Activated CD4-positive, alpha-beta T cell treated with anti-CD3 and anti-CD28 coated beads for 1 hour (primary cell): ENCODE measurements at regions not wholly inside any gene's neighbourhood (a gene's known extent, or its start where the extent isn't known, plus 50 kb on each side); places are given as distances from the start of the nearest gene placed in this dataset.

Source experiments
- DNase-seq: peaks from one replicate; pipeline ENCODE4 v3.0.0-alpha.2; 2020

DNA sequence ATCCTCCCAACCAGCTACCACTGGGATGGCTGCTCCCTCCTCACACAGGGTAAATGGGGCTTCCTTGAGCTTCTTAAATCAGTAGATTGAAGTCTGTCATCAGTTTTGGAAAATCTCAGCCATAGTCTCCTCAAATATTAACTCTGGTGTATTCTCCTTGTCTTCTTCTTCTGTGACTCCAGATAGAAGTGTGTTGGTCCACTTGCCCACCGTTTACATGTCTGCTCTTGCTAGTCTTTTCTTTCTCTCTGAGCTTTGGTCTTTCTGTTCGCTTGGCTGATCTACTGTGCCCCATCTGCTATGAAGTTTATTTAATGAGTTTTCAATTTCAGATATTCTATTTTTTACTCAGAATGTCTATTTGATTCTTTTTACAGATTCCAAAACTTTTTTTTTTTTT lies 281.7 kb upstream of the HDAC4 start:
- no peak for DNase-seq

DNA sequence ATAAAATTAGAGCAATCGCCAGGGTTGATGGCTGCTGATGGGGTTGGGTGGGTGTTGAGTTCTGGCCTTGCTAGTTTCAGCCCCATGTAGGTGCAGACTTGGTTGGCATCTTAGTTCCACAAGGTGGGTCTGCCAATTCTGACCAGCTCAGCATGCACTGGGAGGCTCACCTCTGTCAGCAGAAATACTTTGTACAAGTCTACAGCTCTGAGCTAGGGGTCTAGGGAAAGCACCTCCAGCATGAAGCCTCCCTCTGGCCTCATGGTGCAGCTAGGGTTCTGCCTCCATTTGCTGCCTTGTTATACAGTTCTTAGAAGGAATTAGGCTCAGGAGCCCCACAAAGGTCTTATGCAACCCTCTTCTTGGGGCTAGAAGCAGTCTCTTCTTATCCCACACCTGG lies 278.9 kb upstream of the HDAC4 start:
- no peak for DNase-seq

DNA sequence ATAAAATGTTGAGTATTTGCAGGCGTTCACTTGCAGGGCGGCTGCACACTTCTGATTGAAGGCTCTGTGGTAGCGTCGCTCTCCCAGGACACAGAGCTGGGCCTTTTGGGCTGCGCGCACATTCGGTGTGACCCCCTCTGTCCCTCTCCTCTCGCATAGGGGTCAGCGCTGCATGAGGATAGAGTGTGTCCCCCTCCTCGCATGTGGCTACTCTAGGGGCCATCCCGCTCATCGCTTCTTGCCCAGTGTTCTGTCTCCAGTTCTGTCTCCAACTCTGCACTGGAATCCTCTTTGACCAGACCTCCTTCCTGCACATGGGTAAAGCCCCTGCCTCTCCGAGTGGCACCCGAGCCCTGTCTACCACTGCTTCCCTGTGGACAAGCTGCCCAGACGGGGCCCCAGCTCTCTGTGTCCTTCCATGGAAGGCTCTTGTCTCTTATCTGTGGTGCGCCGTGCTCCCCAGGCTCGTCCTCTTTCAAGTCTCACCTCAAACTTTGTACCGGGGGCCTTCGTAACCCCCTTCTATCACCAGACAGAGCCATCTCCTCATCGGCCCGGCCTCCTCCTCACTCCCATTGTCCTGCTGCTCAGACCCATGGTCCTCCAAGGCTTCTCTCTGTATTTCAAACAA lies 278.0 kb upstream of the HDAC4 start:
- no peak for DNase-seq

DNA sequence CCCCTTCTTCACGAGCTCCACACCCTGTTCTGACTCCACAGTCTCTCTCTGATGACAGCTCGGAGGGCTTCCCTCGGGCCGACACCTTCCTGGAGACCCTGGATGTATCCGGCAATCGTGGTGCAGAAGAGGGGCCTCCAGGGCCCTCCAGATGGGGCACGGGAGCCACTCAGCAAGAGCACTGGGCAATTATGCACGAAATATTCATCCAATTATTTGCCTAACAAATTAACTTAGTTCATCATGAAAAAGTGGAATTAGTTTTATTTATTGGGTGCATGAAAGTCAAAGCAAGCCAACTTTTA lies 277.3 kb upstream of the HDAC4 start:
- DNase-seq = no peak

DNA sequence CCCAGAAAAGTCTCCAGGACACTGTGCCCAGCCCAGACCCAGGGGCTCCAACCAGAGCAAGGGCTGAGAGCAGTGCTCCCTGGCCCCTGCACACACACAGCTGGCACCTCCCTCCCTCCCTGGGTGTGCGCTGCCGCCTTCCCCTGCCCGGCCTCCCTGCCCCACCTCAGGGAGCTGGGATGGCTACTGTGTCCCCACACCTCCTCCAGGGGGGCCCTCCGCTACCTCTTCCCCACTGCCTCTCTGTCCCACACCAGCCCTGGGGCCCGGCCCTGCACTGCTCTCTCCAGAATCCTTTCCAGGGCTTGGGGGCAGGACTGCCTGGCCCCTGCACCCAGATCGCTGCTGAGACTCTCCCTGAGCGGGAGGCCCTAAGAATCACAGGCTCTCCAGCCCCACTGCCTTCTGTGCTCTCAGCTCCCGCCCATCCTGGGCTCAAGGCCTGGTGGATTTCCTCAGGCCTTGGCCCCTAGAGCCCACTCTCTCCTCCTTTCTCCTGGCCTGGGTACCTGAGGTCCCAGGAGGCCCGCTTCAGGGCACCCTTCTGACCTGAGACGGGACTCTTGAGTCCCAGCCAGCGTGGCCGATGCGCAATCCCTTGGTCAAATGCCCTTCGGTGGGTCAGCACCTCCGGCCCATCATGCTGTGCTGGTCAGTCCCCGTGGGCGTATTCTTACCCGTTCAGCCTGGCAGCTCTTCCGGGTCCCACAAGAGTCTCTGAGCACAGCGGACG lies 276.8 kb upstream of the HDAC4 start:
- no peak for DNase-seq

DNA sequence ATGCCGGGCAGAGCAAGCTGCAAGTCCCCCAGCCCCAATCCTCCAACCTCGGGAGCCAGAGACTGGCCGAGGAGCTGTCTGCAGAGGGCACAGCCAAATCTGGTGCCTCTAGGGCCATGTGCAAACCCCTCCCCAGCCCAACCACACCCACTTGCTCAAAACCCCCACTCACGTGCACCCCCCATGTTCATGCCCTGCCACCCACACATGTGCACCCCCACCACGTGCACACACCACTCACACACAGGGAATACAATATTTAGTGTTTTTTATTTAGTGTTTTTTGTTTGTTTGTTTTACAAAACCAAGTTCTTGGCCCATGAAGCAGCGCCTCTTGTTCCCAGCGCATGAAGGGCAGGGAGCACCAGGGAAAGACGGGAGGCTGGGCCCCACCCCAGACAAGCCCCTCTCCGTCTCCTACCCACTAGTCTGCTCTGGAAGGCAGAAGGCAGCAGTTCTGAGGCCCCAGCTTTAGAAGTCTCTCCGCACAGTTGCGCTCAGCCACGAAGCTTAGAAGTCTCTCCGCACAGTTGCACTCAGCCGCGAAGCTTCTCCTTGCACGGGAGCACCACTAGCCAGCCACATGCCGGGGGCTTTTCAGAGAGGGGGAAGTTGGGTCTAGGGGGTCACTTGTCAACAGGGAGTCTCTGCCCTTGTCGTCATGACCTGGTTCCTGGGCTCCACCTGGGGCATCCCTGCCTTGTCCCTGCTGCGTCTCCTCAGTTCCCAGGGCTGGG lies 276.1 kb upstream of the HDAC4 start:
- DNase-seq = no peak

DNA sequence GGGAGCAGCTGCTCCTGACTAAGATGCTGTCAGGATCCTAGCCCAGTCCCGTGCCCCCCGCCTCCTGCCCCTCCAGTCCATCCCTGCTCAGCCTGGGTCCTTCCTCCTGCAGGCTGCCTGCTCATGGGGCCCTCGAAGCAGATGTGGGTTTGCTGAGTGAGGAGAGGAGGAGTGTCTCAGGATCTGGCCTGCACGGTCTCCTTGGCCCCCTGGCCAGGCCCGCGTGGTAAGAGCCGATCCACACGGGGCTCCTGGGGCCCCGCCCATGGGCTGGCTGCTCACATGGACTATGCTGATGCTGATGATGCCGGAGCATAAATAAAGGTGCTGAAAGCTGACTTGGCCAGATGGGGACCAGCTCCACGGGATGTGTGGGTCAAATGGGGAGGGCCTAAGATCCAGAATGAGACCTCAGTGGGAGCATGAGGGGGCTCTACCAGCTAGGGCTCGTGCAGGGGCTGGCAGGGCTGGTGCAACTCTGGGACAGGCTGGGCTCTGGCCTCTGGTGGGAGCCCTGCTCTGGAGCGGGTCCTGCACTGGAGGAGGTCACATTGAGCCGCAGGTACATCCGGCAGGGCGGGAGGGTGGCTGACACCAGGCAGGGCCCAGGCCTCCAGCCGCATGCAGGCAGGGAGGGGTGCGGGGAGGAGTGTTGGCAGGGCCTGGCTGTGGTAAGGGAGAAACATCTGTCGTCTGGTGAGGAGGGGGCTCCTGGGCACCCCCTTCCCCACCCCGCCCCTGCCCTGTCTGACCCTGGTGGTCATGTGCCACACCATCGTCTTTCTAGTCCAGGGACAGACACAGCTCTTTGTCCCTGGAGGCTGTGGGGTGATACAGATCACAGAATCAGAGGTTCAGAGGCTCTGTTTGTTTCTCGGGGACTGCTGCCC lies 275.3 kb upstream of the HDAC4 start:
- DNase-seq = no peak

DNA sequence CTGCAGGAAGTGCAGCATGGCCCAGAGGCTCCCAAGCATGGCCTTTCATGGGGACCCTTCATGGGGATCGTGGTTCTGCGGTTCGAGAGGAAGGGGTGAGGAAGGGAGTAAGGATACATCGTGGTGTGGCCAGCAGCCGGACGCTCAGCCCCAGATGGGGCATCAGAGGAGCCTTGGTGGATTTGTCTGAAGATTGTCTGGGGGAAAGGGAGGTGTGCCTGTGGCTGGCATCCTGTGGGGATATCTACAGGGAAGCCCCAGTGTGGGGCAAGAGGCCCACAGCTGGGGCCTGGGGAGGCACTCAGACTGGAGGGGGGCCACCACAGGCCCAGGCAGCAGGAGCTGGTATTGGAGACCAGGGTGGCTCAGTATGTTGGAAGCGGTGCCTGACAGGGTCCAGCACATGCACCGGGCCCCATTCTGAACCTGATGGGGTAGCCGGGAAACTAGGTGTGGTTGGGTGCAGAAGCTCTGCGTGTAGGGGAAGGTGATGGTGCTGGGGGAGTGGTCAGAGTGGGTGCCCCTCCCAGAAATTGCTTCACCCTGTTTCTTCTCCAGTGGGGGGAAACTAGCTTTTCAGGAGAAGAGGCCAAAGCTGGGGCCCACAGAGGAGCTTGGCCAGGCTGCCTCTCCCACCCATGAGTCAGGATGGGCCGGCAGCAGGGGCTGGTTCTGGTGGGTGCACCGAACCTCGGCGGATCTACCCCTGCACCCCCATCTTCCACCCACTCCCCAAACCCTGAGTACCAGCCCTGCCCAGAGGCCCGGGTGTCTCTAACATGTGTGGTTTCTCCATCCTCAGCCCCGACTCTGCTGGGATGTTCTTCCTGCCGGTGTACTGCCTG lies 274.4 kb upstream of the HDAC4 start:
- no peak for DNase-seq

DNA sequence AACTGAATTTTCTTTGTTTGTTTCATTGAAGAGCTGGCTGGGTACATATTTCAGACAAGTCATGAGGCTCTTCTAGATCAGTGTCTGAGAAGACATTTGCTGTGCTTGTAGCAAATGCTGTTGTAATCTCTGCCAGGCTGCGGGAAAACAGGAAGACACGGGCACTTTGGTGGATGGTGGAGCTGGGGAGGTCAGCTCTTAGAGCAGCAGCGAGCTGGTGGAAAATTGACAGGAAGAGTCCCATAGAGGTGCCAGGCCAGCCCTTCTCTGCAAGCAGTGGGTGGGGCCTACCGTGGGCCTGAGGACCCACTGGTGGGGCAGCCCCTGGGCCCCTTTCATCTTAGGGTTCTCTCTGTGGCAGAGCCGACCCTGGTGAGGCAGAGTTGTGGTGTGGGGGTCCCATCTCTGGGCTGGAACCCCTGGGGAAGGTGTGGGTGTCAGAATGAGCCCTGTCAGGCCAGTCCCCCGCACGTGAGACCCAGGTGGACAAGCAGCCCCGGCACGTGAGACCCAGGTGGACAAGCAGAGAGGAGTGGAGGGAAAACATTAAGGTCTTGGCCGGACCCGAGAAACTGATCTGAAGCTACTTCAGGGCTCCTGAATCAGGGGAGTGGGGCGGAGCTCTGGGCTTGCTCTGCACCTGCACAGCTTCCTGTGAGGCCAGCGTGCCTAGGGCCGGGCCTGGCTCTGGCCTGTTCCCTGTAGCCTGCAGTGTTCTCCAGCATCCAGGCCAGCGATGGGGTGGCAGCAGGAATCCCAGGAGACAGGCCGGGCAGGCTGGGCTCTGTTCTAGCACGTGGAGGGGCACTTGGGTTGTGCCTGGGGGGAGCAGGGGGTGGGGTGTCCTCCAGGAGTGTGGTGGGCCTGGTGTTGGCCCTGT lies 273.5 kb upstream of the HDAC4 start:
- no peak for DNase-seq

DNA sequence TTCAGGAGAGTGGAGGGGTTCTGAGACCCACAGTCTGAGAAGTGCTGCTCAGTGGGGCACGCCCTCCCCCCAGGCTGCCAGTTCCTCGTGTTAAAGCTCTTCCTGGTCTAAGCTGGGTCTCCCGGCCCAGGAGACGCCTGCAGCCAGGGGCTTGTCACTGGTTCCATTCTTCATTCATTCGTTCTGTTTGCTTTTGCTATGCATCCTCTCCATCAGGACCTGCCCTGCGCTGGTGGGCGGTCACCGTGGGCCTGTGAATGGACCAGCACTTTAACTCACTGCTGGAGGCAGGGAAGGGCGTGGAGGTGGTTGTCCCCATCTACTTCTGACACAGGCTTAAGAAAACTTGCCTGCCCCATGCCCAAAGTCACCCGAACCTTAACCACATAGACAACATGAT lies 272.8 kb upstream of the HDAC4 start:
- no peak for DNase-seq

DNA sequence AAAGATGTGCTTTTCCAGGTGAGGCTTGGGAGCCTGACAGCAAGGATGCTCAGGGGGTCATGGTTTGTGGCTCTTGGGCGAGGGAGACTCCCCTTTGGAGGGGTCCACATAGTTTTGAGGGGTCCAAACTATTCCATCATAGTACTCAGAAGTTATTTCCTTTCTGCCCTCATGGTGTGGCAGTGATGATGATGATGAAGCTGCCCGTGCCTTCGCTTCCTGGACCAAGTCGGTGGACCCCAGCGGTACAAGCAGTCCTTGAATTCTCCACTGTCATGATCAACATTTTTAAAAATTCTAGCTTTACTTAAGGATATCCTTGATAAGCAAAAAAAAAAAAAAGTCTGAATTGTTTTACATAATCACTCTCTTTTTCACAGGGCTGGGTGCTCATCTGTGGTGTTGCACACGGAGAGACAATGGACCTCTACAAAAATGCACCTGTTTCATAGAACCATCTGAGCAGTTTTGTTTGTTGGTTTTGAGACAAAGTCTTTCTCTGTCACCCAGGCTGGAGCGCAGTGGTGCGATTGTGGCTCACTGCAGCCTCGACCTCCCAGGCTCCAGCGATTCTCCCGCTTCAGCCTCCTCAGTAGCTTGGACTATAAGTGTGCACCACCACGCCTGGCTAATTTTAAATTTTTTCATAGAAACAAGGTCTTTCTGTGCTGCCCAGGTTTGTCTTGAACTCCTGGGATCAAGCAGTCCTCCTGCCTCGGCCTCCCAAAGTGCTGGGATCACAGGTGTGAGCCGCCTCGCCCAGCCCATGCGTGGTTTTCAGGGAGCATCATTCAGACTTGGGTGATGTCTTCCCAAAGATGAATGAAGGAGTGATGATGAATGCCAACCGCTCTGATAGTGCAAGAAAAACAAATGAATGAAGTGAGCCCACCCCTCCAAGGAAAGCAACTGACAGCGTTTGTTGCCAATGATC lies 271.4 kb upstream of the HDAC4 start:
- DNase-seq = no peak

DNA sequence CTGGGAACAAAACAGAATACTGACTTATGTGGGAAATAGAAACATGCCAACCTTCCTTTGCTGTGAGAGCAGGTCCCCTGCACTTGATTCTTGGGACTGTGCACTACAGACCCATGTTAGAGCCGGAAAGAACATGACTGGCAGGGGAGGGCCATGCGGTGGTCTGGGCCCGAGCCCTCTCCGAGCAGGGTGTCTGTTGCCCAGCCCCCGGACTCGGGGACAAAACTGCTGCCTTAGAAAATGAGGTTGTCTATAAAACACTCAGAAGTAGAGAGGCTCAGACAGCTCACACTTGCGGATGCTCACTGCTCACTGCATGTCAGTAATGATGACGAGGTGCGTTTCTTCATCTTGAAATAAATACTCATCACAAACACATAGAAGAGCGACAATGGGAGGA lies 270.7 kb upstream of the HDAC4 start:
- DNase-seq = no peak

DNA sequence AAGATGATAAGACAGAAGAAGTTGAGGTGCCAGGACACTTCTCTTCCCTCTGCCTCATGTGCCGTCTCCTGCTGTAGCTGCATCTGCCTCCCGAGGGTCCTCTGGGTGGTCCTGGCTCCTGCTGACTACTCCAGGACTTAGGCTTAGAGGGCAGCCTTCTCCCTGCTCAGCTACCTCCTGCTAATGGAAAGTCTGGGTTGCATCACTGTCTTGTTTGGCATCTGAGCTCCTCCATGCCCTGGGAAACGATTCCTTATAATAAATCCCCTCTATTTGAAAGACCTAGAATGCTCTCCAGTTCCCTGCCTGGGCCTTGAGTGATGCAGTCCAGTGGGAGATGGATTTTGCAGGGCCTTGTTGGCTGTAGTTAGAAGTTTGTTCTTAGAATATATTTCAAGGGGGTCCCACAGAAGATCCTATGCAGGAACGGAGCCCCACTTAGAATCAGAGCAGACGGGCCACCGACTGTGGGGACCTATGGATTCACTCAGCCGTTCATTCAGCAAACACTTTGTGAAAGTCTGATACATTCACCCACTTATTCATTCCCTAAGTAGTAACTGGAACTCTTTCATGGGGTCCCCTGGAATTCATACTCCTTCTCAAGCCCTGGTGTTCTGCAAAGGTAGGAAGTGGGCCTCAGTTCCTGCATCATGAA lies 269.8 kb upstream of the HDAC4 start:
- DNase-seq = no peak

DNA sequence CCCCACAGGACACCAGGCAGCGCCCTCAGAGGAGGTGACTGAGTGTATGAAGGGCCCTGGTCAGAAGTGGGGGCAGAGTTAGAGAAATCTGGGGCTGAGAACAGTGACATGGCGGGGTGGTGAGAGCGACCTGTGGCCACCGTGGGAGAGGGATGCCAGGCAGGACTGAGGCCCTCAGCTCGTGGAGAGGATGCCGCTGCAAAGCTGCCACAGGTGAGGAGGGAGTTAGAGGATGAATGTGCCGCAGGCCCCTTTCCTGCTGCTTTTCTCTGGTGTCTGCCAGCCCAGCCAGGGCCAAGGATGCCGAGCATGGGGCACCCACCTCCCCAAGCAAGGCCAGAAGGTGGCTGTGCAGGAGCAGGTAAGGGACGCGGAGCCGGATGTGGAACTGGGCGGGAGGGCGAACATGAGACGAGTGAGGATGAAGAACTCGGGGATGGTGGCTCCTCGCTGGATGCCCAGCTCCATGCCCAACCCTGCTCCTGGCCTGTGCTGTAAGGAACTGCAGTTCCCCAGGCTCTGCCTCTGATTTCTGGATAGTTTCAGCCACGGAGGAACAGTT lies 269.2 kb upstream of the HDAC4 start:
- no peak for DNase-seq

DNA sequence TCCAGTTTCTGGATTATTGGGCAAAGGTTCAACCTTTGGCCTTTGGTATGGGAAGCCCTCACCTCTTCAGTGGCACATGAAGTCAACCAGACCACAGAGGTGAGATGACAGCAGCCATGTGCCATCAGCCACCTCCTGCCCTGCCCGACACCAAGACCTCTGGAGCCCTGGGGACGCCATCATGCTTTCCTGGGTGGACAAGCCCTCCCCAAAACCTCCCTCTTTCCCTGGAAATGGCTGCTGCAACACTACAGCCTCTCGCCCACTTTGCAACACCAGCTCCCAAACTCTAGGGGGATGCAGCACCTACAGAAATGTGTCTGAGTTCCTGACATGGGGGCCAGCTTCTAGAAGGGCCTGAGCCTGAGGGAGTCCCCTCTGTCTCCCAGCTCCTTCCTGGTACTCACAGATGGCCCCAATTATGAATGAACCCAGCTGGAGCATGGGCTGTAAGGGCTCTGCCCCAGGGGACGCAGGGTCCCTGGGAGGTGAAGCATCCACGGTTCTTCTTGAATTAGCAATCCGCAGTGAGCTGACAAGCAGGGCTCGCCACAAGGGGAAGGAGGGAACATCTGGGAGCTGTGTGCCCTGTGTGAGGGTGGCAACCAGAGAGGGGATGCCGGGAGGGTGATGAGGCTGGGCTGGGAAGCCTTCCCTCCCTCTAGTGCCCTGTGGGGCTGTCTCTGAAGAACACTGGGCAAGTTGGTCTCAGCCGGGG lies 268.5 kb upstream of the HDAC4 start:
- DNase-seq = no peak

DNA sequence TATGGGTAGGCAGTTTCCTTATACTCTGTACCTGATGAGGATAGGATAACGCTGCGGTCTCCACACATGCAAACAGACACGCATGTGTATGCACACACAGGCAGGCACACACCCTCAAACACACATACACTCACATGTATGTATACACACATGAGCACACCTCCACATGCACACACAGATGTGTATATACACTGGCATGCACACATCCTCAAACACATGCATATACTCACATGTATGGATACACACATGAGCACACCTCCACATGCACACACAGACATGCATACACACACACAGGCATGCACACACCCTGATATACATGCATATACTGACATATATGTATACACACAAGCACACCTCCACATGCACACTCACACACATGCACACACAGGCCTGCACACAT lies 267.8 kb upstream of the HDAC4 start:
- DNase-seq = no peak

DNA sequence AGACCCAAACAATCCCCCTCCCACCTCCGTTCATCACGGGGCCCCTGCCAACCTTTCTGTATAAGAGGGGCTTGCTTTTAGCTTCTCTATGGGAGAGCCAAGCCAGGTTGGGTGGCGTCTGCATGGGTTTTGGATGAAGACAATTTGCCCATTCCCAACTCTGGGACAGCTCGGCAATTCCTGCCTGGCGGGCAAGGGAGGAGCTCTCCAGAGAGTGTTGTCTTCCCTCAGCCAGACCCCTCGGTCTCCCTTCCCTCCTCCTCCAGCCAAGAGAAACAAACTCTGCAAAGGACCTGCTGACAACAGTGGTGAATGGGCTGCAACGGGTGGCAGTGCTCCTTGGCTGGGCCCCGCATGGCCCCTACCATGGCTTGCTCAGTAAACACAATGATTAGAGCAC lies 267.2 kb upstream of the HDAC4 start:
- DNase-seq = no peak

DNA sequence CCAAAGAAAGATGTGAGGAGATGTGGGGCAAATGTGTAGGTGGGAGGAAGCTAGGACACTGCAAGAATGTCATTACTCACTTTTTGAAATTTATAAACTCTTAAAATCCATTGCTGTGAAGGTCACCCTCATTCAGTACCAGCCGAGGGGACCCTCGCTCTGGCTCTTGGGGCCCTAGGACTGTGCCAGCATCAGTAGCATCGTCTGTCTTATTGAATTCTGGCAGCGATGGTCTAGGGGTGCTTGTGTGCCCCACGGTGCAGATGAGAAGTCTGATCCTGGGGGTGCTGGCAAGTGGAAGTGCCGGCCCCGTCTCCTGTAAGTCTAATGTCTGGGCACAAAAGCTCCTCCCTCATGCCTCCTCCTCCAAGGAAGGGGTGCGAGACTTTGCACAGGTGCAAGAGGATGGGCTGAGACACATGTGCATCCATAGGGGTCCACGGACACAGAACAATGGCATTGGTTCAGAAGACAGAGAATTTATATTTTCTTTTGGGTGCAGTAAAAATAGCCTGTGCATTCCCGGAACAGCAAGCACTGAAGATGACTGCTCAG lies 266.7 kb upstream of the HDAC4 start:
- no peak for DNase-seq
